ENCODE measurements at regions not wholly inside any gene's neighbourhood (a gene's known extent, or its start where the extent isn't known, plus 50 kb on each side); places are given as distances from the start of the nearest gene placed in this dataset.

DNA sequence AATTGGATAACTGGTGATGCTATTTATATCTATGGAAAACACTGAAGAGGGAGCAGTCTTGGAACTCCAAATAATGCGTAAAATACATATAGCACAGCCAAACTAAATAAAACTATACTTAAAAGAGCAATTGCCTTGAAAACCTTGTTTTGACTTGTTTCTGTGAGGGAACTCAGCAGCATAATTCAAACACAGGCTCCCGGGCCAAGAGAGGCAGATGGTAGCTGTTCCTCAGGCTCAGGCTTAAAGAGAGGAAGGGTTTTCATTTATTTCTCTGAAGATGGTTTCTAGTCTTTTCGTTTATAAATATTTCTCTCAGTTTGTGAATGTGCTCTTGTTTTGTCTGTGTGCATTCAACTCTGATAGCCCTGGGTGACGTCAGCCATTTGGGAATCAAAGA lies 82.4 kb downstream of the FANCF start:
- no peak for ATAC-seq
- no peak for TF ChIP-seq TSHZ2 (CRISPR knock-in tag; IDR thresholded peaks at IDR 0.05)
- TF ChIP-seq, protein P1, sequence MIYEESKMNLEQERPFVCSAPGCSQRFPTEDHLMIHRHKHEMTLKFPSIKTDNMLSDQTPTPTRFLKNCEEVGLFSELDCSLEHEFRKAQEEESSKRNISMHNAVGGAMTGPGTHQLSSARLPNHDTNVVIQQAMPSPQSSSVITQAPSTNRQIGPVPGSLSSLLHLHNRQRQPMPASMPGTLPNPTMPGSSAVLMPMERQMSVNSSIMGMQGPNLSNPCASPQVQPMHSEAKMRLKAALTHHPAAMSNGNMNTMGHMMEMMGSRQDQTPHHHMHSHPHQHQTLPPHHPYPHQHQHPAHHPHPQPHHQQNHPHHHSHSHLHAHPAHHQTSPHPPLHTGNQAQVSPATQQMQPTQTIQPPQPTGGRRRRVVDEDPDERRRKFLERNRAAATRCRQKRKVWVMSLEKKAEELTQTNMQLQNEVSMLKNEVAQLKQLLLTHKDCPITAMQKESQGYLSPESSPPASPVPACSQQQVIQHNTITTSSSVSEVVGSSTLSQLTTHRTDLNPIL (CRISPR knock-in tag; IDR thresholded peaks at IDR 0.05; ENCODE audit: low read depth) = no peak
- TF ChIP-seq, protein P2, sequence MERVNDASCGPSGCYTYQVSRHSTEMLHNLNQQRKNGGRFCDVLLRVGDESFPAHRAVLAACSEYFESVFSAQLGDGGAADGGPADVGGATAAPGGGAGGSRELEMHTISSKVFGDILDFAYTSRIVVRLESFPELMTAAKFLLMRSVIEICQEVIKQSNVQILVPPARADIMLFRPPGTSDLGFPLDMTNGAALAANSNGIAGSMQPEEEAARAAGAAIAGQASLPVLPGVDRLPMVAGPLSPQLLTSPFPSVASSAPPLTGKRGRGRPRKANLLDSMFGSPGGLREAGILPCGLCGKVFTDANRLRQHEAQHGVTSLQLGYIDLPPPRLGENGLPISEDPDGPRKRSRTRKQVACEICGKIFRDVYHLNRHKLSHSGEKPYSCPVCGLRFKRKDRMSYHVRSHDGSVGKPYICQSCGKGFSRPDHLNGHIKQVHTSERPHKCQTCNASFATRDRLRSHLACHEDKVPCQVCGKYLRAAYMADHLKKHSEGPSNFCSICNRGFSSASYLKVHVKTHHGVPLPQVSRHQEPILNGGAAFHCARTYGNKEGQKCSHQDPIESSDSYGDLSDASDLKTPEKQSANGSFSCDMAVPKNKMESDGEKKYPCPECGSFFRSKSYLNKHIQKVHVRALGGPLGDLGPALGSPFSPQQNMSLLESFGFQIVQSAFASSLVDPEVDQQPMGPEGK (CRISPR knock-in tag; IDR thresholded peaks at IDR 0.05; ENCODE audit: borderline replicate concordance) = no peak
- TF ChIP-seq ZNF8 (CRISPR knock-in tag; IDR thresholded peaks at IDR 0.05) = no peak

DNA sequence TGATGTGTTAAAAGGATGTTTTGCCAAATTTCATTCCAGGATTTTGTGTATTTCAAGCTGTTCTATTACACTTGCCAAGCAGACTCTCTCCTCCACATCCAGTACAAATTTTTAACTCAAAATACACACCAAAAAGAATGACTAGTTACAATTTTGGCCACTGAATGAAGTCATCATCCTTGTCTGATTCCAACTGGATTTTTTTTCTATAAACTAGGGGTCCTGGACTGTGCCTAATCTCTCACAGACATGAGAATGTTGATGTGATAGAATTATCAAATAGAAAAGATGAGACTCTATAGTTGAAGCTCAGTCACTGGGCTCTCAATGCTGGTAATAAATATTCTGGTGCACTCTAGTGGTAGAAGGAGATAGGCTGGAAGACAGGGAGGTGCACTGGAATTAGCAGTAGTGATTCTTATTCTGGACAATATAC lies 85.8 kb downstream of the FANCF start:
- ATAC-seq = peak; percentile 88
- TF ChIP-seq, protein P1 (CRISPR knock-in tag; IDR thresholded peaks at IDR 0.05; ENCODE audit: low read depth) = no peak
- no peak for TF ChIP-seq ZNF565 (CRISPR knock-in tag; conservative IDR thresholded peaks at IDR 0.05; ENCODE audit: low read depth)
- TF ChIP-seq, protein P3, sequence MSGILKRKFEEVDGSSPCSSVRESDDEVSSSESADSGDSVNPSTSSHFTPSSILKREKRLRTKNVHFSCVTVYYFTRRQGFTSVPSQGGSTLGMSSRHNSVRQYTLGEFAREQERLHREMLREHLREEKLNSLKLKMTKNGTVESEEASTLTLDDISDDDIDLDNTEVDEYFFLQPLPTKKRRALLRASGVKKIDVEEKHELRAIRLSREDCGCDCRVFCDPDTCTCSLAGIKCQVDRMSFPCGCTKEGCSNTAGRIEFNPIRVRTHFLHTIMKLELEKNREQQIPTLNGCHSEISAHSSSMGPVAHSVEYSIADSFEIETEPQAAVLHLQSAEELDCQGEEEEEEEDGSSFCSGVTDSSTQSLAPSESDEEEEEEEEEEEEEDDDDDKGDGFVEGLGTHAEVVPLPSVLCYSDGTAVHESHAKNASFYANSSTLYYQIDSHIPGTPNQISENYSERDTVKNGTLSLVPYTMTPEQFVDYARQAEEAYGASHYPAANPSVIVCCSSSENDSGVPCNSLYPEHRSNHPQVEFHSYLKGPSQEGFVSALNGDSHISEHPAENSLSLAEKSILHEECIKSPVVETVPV (CRISPR knock-in tag; IDR thresholded peaks at IDR 0.05) = no peak
- no peak for TF ChIP-seq TCF4 (CRISPR knock-in tag; IDR thresholded peaks at IDR 0.05; ENCODE audit: borderline replicate concordance)
- TF ChIP-seq ZFP30 (CRISPR knock-in tag; IDR thresholded peaks at IDR 0.05) = no peak
- TF ChIP-seq, protein P2 (CRISPR knock-in tag; IDR thresholded peaks at IDR 0.05; ENCODE audit: borderline replicate concordance) = no peak
- no peak for TF ChIP-seq PPARA (CRISPR knock-in tag; IDR thresholded peaks at IDR 0.05; ENCODE audit: borderline replicate concordance)

- ATAC-seq = no peak
- TF ChIP-seq ESRRG (CRISPR knock-in tag; IDR thresholded peaks at IDR 0.05) (no peak), PPARA (CRISPR knock-in tag; IDR thresholded peaks at IDR 0.05; ENCODE audit: borderline replicate concordance) (no peak), ZNF70 (CRISPR knock-in tag; IDR thresholded peaks at IDR 0.05) (no peak), POU6F1 (CRISPR knock-in tag; IDR thresholded peaks at IDR 0.05; ENCODE audit: borderline replicate concordance, low read depth) (no peak), ARNTL (CRISPR knock-in tag; IDR thresholded peaks at IDR 0.05; ENCODE audit: borderline replicate concordance, low read depth) (no peak), OSR1 (CRISPR knock-in tag; IDR thresholded peaks at IDR 0.05) (no peak), ZNF565 (CRISPR knock-in tag; conservative IDR thresholded peaks at IDR 0.05; ENCODE audit: low read depth) (no peak), BACH2 (CRISPR knock-in tag; IDR thresholded peaks at IDR 0.05; ENCODE audit: borderline replicate concordance) (no peak), ZFP30 (CRISPR knock-in tag; IDR thresholded peaks at IDR 0.05) (no peak), RARB (CRISPR knock-in tag; IDR thresholded peaks at IDR 0.05) (no peak), TSHZ2 (CRISPR knock-in tag; IDR thresholded peaks at IDR 0.05) (no peak), ZNF8 (CRISPR knock-in tag; IDR thresholded peaks at IDR 0.05) (no peak)
- TF ChIP-seq, protein P2 (CRISPR knock-in tag; IDR thresholded peaks at IDR 0.05; ENCODE audit: borderline replicate concordance) = no peak
- TF ChIP-seq, protein P1 (CRISPR knock-in tag; IDR thresholded peaks at IDR 0.05; ENCODE audit: low read depth) = no peak
These were observed 89.6 kb downstream of the FANCF start for GRCh38 chr11:22536071-22536470.

All from SK-N-SH treated with all-trans-retinoic acid at 6 μM for 48 hours (cell line).